GM18870 (cell line): ENCODE measurements at regions not wholly inside any gene's neighbourhood (a gene's known extent, or its start where the extent isn't known, plus 50 kb on each side); places are given as distances from the start of the nearest gene placed in this dataset.

Source experiments
- ATAC-seq: cut with Tn5 transposase; IDR thresholded peaks from one replicate; pipeline ENCODE4 v1.9.1; 2021; ENCODE audit warnings: moderate library complexity; ENCODE audit not compliant: unreplicated experiment

GRCh38 chr6:127641905-127642304, 64.9 kb downstream of the C6orf58 start:
- ATAC-seq = peak; percentile 88
